SK-N-SH (cell line): ENCODE measurements at regions not wholly inside any gene's neighbourhood (a gene's known extent, or its start where the extent isn't known, plus 50 kb on each side); places are given as distances from the start of the nearest gene placed in this dataset.

Experiments
- MEF2A ChIP-seq: IDR thresholded peaks from 2 replicates; pipeline ENCODE4 v1.4.0; 2012; ENCODE audit warnings: low read depth, borderline replicate concordance
- POLR2AphosphoS5 ChIP-seq: IDR thresholded peaks from 2 replicates; pipeline ENCODE4 v1.6.1; 2012; ENCODE audit warnings: low read depth, low read length
- TAF1 ChIP-seq: IDR thresholded peaks from 2 replicates; pipeline ENCODE4 v1.6.1; 2012; ENCODE audit warnings: low read depth, mild to moderate bottlenecking, low read length, moderate library complexity, borderline replicate concordance
- TF ChIP-seq, protein P1 (sequence below): fragments of 200-600 bp; sonication (generic); IDR thresholded peaks from 2 replicates; pipeline ENCODE4 v1.6.1; 2017; ENCODE audit warnings: antibody characterized with exemption, mild to moderate bottlenecking, moderate library complexity

DNA sequence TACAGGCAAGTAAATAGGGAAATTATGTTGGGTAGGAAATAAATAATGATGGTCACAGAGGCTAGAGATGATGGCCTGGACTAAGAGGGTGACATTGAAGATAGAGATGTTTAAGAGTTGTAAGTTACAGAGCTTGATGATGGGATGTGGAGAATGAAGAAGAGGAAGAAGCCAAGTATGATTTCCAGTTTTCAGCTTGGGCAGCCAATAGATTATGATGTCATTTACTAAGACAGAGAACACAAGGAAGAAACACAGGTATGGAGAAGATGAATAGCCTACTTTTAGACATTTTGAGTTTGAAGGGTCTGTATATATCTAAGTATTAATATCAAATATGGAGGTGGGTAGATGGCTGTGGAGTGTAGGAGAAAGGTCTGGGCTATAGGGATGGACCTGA is 56.0 kb upstream of the PRELP start:
- TF ChIP-seq MEF2A, result no peak
- TF ChIP-seq POLR2AphosphoS5, result no peak
- TF ChIP-seq, protein P1, sequence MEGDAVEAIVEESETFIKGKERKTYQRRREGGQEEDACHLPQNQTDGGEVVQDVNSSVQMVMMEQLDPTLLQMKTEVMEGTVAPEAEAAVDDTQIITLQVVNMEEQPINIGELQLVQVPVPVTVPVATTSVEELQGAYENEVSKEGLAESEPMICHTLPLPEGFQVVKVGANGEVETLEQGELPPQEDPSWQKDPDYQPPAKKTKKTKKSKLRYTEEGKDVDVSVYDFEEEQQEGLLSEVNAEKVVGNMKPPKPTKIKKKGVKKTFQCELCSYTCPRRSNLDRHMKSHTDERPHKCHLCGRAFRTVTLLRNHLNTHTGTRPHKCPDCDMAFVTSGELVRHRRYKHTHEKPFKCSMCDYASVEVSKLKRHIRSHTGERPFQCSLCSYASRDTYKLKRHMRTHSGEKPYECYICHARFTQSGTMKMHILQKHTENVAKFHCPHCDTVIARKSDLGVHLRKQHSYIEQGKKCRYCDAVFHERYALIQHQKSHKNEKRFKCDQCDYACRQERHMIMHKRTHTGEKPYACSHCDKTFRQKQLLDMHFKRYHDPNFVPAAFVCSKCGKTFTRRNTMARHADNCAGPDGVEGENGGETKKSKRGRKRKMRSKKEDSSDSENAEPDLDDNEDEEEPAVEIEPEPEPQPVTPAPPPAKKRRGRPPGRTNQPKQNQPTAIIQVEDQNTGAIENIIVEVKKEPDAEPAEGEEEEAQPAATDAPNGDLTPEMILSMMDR, result no peak
- TF ChIP-seq TAF1, result no peak
